Colonic mucosa (tissue), 4 donors: ENCODE measurements at regions not wholly inside any gene's neighbourhood (a gene's known extent, or its start where the extent isn't known, plus 50 kb on each side); places are given as distances from the start of the nearest gene placed in this dataset.
"Not testable (repeated sequence)": the region's sequence is repeated elsewhere in the genome, so short reads cannot be mapped to it uniquely, and the experiment has no call there.

Experiments used
- DNase-seq: peaks from one replicate; pipeline ENCODE4 v3.0.0-alpha.2; 2020
- H3K27ac ChIP-seq: fragments of 200-600 bp; one replicate; pipeline ENCODE4 v1.8.0; 2021
- H3K27me3 ChIP-seq: fragments of 200-600 bp; one replicate; pipeline ENCODE4 v1.8.0; 2021
- H3K36me3 ChIP-seq: fragments of 200-600 bp; one replicate; pipeline ENCODE4 v1.8.0; 2021
- H3K4me1 ChIP-seq: fragments of 200-600 bp; one replicate; pipeline ENCODE4 v1.8.0; 2021; ENCODE audit warnings: mild to moderate bottlenecking
- H3K4me3 ChIP-seq: fragments of 200-600 bp; one replicate; pipeline ENCODE4 v1.8.0; 2021
- H3K9ac ChIP-seq, 2 donors: one replicate each; pipeline ENCODE4 v1.7.0; 2013; ENCODE audit warnings: control low read depth in 2 of 2, low read depth in 2 of 2, low read length in 2 of 2
- H3K9me3 ChIP-seq: fragments of 200-600 bp; one replicate; pipeline ENCODE4 v1.8.0; 2021
- intact Hi-C: fragments of 100-400 bp; cut with DNase I; formaldehyde crosslinking; loops from one replicate; pipeline ENCODE4 v1.14.1; 2022
- TF ChIP-seq, protein P1 (sequence below): fragments of 200-600 bp; IDR thresholded peaks from one replicate; pipeline ENCODE4 v1.8.0; 2022; ENCODE audit warnings: antibody characterized with exemption, mild to moderate bottlenecking
- donor health status: healthy.
- donor health status: DM: no; HTN: no; CAD: no.
- donor health status: DM: no; HTN: no; CAD: no.

DNA sequence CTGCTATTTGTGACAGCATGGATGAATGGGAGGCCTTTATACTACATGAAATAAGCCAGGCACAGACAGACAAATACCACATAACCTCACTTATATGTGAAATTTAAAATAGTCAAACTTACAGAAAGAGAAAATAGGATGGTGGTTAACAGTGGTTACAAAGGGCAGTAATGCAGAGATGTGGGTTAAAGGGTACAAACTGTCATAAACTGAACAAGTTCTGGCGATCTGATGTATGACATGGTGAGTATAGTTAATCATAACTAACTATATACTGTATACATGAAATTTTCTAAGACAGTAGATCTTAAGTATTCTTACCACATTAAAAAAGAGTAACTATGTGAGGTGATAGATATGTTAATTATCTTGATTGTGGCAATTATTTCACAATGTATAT lies 558.1 kb upstream of the ZNF804A start:
- H3K36me3 ChIP-seq: no peaks in the 10 kb centered on the region
- peak overlapping the region; percentile 13 for H3K27ac ChIP-seq
- H3K27me3 ChIP-seq: no peaks in the 10 kb centered on the region
- no peak for DNase-seq
- H3K4me3 ChIP-seq: no peak overlapping the region
- no peaks in the 10 kb centered on the region for H3K4me1 ChIP-seq
- intact Hi-C loops: no loop called here
- TF ChIP-seq, protein P1, sequence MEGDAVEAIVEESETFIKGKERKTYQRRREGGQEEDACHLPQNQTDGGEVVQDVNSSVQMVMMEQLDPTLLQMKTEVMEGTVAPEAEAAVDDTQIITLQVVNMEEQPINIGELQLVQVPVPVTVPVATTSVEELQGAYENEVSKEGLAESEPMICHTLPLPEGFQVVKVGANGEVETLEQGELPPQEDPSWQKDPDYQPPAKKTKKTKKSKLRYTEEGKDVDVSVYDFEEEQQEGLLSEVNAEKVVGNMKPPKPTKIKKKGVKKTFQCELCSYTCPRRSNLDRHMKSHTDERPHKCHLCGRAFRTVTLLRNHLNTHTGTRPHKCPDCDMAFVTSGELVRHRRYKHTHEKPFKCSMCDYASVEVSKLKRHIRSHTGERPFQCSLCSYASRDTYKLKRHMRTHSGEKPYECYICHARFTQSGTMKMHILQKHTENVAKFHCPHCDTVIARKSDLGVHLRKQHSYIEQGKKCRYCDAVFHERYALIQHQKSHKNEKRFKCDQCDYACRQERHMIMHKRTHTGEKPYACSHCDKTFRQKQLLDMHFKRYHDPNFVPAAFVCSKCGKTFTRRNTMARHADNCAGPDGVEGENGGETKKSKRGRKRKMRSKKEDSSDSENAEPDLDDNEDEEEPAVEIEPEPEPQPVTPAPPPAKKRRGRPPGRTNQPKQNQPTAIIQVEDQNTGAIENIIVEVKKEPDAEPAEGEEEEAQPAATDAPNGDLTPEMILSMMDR: no peak
- no peak overlapping the region for H3K9ac ChIP-seq
- H3K9me3 ChIP-seq: no peaks in the 10 kb centered on the region

DNA sequence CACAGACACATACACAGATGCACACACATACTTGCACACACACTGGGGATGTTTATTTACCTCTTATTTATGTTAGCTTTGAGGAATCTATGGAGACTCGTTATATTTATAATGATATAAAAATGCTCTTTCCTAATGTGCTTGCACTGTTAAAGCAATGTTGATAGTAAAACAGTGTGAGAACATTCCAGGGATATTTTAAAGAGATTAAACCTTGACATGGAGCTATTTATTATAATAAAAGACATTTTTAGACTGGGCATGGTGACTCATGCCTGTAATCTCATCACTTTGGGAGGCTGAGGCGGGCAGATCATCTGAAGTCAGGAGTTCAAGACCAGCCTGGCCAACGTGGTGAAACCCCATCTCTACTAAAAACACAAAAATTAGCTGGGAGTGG lies 557.3 kb upstream of the ZNF804A start:
- Histone ChIP-seq H3K9me3 (no peaks in the 10 kb centered on the region), H3K36me3 (no peaks in the 10 kb centered on the region), H3K4me3 (no peak overlapping the region), H3K4me1 (no peaks in the 10 kb centered on the region), H3K27me3 (no peaks in the 10 kb centered on the region), H3K27ac (peak overlapping the region; percentile 13), H3K9ac (no peak overlapping the region)
- TF ChIP-seq, protein P1: no peak
- intact Hi-C loops: no loop called here
- DNase-seq: no peak

DNA sequence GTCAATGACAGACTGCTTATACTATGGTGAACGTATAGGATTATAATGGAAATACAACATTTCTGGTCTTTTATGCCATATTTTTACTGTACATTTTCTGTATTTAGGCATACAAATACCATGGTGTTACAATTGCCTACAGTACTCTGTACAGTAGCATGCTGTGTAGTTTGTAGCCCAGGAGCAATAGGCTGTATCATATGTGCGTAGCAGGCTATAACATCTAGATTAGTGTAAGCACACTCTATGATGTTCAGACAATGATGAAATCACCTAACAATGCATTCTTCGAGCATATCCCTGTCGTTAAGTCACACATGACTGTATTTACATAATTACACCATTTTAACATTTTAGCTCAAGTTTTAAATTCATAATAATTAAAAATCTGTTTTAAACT lies 556.6 kb upstream of the ZNF804A start:
- H3K9ac ChIP-seq: no peak overlapping the region
- TF ChIP-seq, protein P1: no peak
- H3K4me3 ChIP-seq: no peak overlapping the region
- no peak for DNase-seq
- H3K36me3 ChIP-seq: no peaks in the 10 kb centered on the region
- no peak overlapping the region for H3K27ac ChIP-seq
- no peaks in the 10 kb centered on the region for H3K27me3 ChIP-seq
- intact Hi-C loops: no loop called here
- no peaks in the 10 kb centered on the region for H3K9me3 ChIP-seq
- H3K4me1 ChIP-seq: no peaks in the 10 kb centered on the region

DNA sequence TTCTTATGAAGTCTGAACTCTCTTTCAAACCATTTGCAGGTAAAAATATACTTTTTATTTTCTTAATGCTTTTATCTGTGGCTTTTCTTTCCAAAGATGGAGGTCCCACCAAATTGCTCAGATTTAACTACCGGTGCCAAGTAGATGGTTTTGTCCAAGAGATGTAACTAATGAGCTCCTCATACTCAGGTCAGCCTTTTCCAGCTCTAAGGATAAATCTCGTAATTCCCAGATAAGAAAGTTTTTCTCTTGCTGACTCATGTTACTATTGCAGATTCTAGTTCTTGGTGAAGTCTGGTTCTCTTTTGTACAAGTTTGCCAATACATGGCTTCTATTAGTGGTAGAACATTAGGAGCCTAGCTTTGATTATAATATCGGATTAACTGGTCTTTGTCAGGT lies 550.8 kb upstream of the ZNF804A start:
- H3K4me3 ChIP-seq: no peak overlapping the region
- H3K27ac ChIP-seq: no peak overlapping the region
- no peaks in the 10 kb centered on the region for H3K36me3 ChIP-seq
- TF ChIP-seq, protein P1: no peak
- H3K9me3 ChIP-seq: no peaks in the 10 kb centered on the region
- intact Hi-C loops: no loop called here
- H3K9ac ChIP-seq: no peak overlapping the region
- no peaks in the 10 kb centered on the region for H3K4me1 ChIP-seq
- no peak for DNase-seq
- H3K27me3 ChIP-seq: no peaks in the 10 kb centered on the region

DNA sequence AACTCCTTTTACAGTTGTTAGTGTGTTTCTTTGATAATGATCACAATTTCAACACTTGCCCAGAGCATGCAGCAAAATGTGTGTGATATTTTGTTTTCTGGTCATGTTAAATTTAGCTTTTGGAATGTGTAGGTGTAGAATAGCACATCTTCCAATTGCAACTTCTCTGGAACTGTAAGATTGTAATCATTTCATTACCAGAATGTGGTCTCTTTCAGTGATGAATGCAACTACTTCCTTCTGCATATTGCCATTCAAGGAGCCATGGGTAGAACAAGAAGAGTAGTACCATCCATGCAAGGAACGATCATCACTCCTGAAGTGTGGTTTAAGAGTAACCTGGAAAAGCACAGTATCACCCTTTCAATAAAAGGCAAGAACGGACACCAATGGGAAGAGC lies 548.8 kb upstream of the ZNF804A start:
- DNase-seq: no peak
- H3K9ac ChIP-seq: no peak overlapping the region
- H3K4me1 ChIP-seq: no peaks in the 10 kb centered on the region
- no peak overlapping the region for H3K27ac ChIP-seq
- no peaks in the 10 kb centered on the region for H3K36me3 ChIP-seq
- no peaks in the 10 kb centered on the region for H3K27me3 ChIP-seq
- intact Hi-C loops: no loop called here
- no peaks in the 10 kb centered on the region for H3K9me3 ChIP-seq
- TF ChIP-seq, protein P1: no peak
- no peak overlapping the region for H3K4me3 ChIP-seq

DNA sequence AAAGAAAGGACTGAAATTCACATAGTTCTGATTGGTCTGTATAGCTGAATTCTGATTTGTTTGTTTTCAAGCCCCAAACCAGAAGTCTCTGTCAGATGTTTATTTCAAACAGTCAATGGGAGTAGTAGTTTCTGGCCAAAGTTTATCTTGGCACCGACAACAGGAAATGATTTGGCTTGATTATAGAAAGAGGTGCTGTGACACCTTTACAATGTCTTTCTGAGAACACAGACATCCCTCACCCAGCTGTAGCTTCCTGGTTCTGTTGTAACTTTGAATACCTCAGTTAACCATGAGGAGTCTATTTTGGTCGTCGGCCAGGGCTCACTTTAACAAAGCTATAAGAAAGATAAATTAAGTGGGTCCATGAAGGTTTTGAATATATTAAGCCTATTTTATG lies 545.0 kb upstream of the ZNF804A start:
- Histone ChIP-seq H3K4me1 (no peaks in the 10 kb centered on the region), H3K9me3 (no peaks in the 10 kb centered on the region), H3K27me3 (no peaks in the 10 kb centered on the region), H3K4me3 (no peak overlapping the region), H3K27ac (no peak overlapping the region), H3K9ac (no peak overlapping the region), H3K36me3 (no peaks in the 10 kb centered on the region)
- DNase-seq: peak; percentile 83
- TF ChIP-seq, protein P1: no peak
- intact Hi-C loops: no loop called here

DNA sequence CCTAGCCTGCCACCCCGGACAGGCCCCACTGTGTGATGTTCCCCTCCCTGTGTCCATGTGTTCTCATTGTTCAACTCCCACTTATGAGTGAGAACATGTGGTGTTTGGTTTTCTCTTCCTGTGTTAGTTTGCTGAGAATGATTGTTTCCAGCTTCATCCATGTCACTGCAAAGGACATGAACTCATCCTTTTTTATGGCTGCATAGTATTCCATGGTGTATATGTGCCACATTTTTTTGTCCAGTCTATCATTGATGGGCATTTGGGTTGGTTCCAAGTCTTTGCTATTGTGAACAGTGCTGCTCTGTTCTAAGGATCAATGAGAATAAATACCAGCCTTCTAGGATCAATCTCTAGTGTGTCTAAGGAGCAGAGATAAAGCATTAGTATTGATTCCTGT lies 543.9 kb upstream of the ZNF804A start:
- DNase-seq, intact Hi-C loops, H3K27ac ChIP-seq, H3K9ac ChIP-seq, H3K4me1 ChIP-seq, H3K9me3 ChIP-seq, H3K4me3 ChIP-seq, H3K36me3 ChIP-seq, H3K27me3 ChIP-seq: not testable (repeated sequence)
